Caco-2 (cell line): ENCODE measurements at regions not wholly inside any gene's neighbourhood (a gene's known extent, or its start where the extent isn't known, plus 50 kb on each side); places are given as distances from the start of the nearest gene placed in this dataset.

Experiments used
- BruUV-seq: library from RNA; stranded (reverse); fragments of 400-500 nt; replicated peaks from 2 replicates; lab custom pipeline; 2021; lab: Mats Ljungman, UMichigan
- CTCF ChIA-PET: fragments of 300-600 bp; sonication (Branson Sonifier 250); formaldehyde crosslinking; loops from one replicate; lab custom pipeline; 2022; ENCODE audit warnings: antibody characterized with exemption; lab: Charles Lee
- POLR2A ChIA-PET: fragments of 300-600 bp; sonication (Branson Sonifier 250); formaldehyde crosslinking; loops from one replicate; lab custom pipeline; 2022; ENCODE audit warnings: antibody characterized with exemption; lab: Charles Lee
- DNase-seq, 2 experiments: peaks; one replicate each; pipeline versions ENCODE4 v3.0.0 to v3.0.0-alpha.2; 2020 to 2022
- H3K27me3 ChIP-seq: replicated peaks from 2 replicates; pipeline ENCODE4 v1.6.0; 2011; ENCODE audit warnings: low read length; ENCODE audit not compliant: control insufficient read depth, insufficient read depth
- H3K36me3 ChIP-seq: 2 replicates; pipeline ENCODE4 v1.5.1; 2011; ENCODE audit warnings: low read length; ENCODE audit not compliant: control insufficient read depth, insufficient read depth
- H3K4me1 ChIP-seq: fragments of 250-450 bp; sonication (Bioruptor Pico); 2 replicates; pipeline ENCODE4 v1.5.1; 2020; ENCODE audit warnings: mild to moderate bottlenecking
- H3K4me3 ChIP-seq: 2 replicates; pipeline ENCODE4 v1.5.1; 2011; ENCODE audit warnings: low read depth, mild to moderate bottlenecking, control low read depth, low read length
- H3K9me3 ChIP-seq: fragments of 250-450 bp; sonication (Bioruptor Pico); 2 replicates; pipeline ENCODE4 v1.5.1; 2020; ENCODE audit warnings: mild to moderate bottlenecking, moderate library complexity
- H3K27ac Mint-ChIP-seq: one replicate; pipeline ENCODE4 v1.8.0; 2022; ENCODE audit warnings: mixed read lengths; ENCODE audit not compliant: unreplicated experiment
- H3K27me3 Mint-ChIP-seq: one replicate; pipeline ENCODE4 v1.8.0; 2022; ENCODE audit warnings: mixed read lengths; ENCODE audit not compliant: insufficient read depth, unreplicated experiment
- H3K36me3 Mint-ChIP-seq: one replicate; pipeline ENCODE4 v1.8.0; 2022; ENCODE audit warnings: mild to moderate bottlenecking, mixed read lengths; ENCODE audit not compliant: insufficient read depth, unreplicated experiment
- H3K4me1 Mint-ChIP-seq: one replicate; pipeline ENCODE4 v1.8.0; 2022; ENCODE audit warnings: low read depth, mixed read lengths; ENCODE audit not compliant: unreplicated experiment
- H3K4me3 Mint-ChIP-seq: one replicate; pipeline ENCODE4 v1.8.0; 2022; ENCODE audit warnings: mild to moderate bottlenecking, moderate library complexity, mixed read lengths; ENCODE audit not compliant: unreplicated experiment
- H3K9me3 Mint-ChIP-seq: one replicate; pipeline ENCODE4 v1.8.0; 2022; ENCODE audit warnings: mixed read lengths; ENCODE audit not compliant: unreplicated experiment
- intact Hi-C: fragments of 100-400 bp; cut with micrococcal nuclease; formaldehyde crosslinking; loops from one replicate; pipeline ENCODE4 v1.10.0; 2022; ENCODE audit not compliant: unreplicated experiment
- TF ChIP-seq, protein P1 (sequence below), 2 experiments: fragments of 200-600 bp in 1 of 2; IDR thresholded peaks; 1 replicate in 1 of 2; 2 replicates in 1 of 2; pipeline versions ENCODE4 v1.5.1 to v1.8.0; 2011 to 2022; ENCODE audit warnings: antibody characterized with exemption in 1 of 2, control low read depth in 1 of 2, inconsistent platforms in 1 of 2, low read depth in 1 of 2, low read length in 1 of 2, mild to moderate bottlenecking in 1 of 2, moderate library complexity in 1 of 2; ENCODE audit not compliant: insufficient read depth in 1 of 2, severe bottlenecking in 1 of 2, unreplicated experiment in 1 of 2

- ChIA-PET CTCF (no interaction called here), POLR2A (no interaction called here)
- no peaks in the 10 kb centered on the region for H3K4me1 ChIP-seq
- Mint-ChIP-seq H3K27me3 (no peaks in the 10 kb centered on the region), H3K36me3 (no peaks in the 10 kb centered on the region), H3K27ac (no peak overlapping the region), H3K4me3 (no peak overlapping the region), H3K4me1 (no peaks in the 10 kb centered on the region), H3K9me3 (no peaks in the 10 kb centered on the region)
- H3K36me3 ChIP-seq, result no peaks in the 10 kb centered on the region
- intact Hi-C loops, result no loop called here
- no TSS peak for BruUV-seq
- TF ChIP-seq, protein P1, sequence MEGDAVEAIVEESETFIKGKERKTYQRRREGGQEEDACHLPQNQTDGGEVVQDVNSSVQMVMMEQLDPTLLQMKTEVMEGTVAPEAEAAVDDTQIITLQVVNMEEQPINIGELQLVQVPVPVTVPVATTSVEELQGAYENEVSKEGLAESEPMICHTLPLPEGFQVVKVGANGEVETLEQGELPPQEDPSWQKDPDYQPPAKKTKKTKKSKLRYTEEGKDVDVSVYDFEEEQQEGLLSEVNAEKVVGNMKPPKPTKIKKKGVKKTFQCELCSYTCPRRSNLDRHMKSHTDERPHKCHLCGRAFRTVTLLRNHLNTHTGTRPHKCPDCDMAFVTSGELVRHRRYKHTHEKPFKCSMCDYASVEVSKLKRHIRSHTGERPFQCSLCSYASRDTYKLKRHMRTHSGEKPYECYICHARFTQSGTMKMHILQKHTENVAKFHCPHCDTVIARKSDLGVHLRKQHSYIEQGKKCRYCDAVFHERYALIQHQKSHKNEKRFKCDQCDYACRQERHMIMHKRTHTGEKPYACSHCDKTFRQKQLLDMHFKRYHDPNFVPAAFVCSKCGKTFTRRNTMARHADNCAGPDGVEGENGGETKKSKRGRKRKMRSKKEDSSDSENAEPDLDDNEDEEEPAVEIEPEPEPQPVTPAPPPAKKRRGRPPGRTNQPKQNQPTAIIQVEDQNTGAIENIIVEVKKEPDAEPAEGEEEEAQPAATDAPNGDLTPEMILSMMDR (IDR thresholded peaks at IDR 0.05; ENCODE audit: insufficient read depth in 1 of 2, low read depth in 1 of 2, low read length in 1 of 2, severe bottlenecking in 1 of 2, unreplicated experiment in 1 of 2), result no peak
- H3K9me3 ChIP-seq, result no peaks in the 10 kb centered on the region
- H3K4me3 ChIP-seq, result no peak overlapping the region
- H3K27me3 ChIP-seq, result no peaks in the 10 kb centered on the region
- DNase-seq, result no peak
Observed at GRCh38 chr17:5877366-5877765, 192.8 kb upstream of the WSCD1 start.

- BruUV-seq, result no TSS peak
- POLR2A ChIA-PET, result no interaction called here
- intact Hi-C loops, result no loop called here
- DNase-seq, result no peak
- Mint-ChIP-seq H3K27ac (no peak overlapping the region), H3K36me3 (no peaks in the 10 kb centered on the region), H3K9me3 (peaks cover under 1% of the 10 kb centered on the region), H3K27me3 (no peaks in the 10 kb centered on the region), H3K4me1 (no peaks in the 10 kb centered on the region), H3K4me3 (no peak overlapping the region)
- Histone ChIP-seq H3K4me1 (no peaks in the 10 kb centered on the region), H3K4me3 (no peak overlapping the region), H3K36me3 (no peaks in the 10 kb centered on the region), H3K27me3 (no peaks in the 10 kb centered on the region), H3K9me3 (no peaks in the 10 kb centered on the region)
- CTCF ChIA-PET, result no interaction called here
- TF ChIP-seq, protein P1 (IDR thresholded peaks at IDR 0.05; ENCODE audit: insufficient read depth in 1 of 2, low read depth in 1 of 2, low read length in 1 of 2, severe bottlenecking in 1 of 2, unreplicated experiment in 1 of 2), result no peak
Observed at GRCh38 chr17:5877948-5878347, 192.2 kb upstream of the WSCD1 start.

DNA sequence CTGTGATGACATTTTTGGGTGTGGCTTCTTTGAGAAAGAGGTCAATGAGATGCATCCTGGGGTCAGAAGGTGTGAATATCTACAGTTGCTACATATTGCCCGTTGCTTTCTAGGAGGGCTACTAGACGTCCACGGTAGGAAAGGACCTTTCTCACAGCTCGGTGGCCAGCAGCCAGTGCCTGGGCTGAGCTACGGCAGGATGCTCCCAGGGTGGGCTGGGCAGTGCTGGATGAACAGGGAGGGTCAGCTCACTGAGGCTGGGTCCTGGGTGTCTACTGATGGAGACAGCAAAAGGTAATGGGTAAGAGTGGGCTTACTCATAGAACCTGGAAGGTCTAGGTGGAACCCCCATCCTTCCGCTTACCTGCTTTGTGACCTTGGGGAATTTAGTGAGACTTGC is 188.3 kb upstream of the WSCD1 start:
- CTCF ChIA-PET, result no interaction called here

More for the DNA sequence above, 188.3 kb upstream of the WSCD1 start:
- Mint-ChIP-seq H3K36me3 (no peaks in the 10 kb centered on the region), H3K27me3 (peaks cover 5% of the 10 kb centered on the region), H3K4me1 (peaks cover 7% of the 10 kb centered on the region), H3K4me3 (no peak overlapping the region), H3K27ac (no peak overlapping the region), H3K9me3 (peaks cover 15% of the 10 kb centered on the region)
- TF ChIP-seq, protein P1 (IDR thresholded peaks at IDR 0.05; ENCODE audit: insufficient read depth in 1 of 2, low read depth in 1 of 2, low read length in 1 of 2, severe bottlenecking in 1 of 2, unreplicated experiment in 1 of 2), result no peak
- Histone ChIP-seq H3K9me3 (no peaks in the 10 kb centered on the region), H3K27me3 (no peaks in the 10 kb centered on the region), H3K36me3 (no peaks in the 10 kb centered on the region), H3K4me1 (no peaks in the 10 kb centered on the region), H3K4me3 (no peak overlapping the region)
- POLR2A ChIA-PET, result no interaction called here
- BruUV-seq, result no TSS peak
- intact Hi-C loops, result no loop called here
- no peak for DNase-seq
